Endothelial cell of umbilical vein (primary cell): ENCODE measurements at regions not wholly inside any gene's neighbourhood (a gene's known extent, or its start where the extent isn't known, plus 50 kb on each side); places are given as distances from the start of the nearest gene placed in this dataset.

Experiments used
- EZH2 ChIP-seq: IDR thresholded peaks from 2 replicates; pipeline ENCODE4 v1.6.1; 2012; ENCODE audit warnings: borderline replicate concordance, low read depth, mild to moderate bottlenecking, moderate library complexity, low read length, inconsistent platforms; ENCODE audit not compliant: severe bottlenecking
- FOS ChIP-seq: IDR thresholded peaks from 2 replicates; pipeline ENCODE4 v1.6.1; 2011; ENCODE audit warnings: mild to moderate bottlenecking, low read length, moderate library complexity, borderline replicate concordance; ENCODE audit not compliant: insufficient read depth
- JUN ChIP-seq: IDR thresholded peaks from 2 replicates; pipeline ENCODE4 v1.6.1; 2011; ENCODE audit warnings: borderline replicate concordance, low read depth; ENCODE audit not compliant: insufficient read length, insufficient read depth
- POLR2A ChIP-seq: IDR thresholded peaks from 2 replicates; pipeline ENCODE4 v1.6.1; 2012; ENCODE audit warnings: low read depth, mild to moderate bottlenecking, control low read depth, low read length
- POLR2AphosphoS5 ChIP-seq: IDR thresholded peaks from 2 replicates; pipeline ENCODE4 v1.6.1; 2012; ENCODE audit warnings: low read depth, mild to moderate bottlenecking, control low read depth, low read length, moderate library complexity; ENCODE audit not compliant: insufficient read depth
- TF ChIP-seq, protein P1 (sequence below): IDR thresholded peaks from 2 replicates; pipeline ENCODE4 v1.6.1; 2011; ENCODE audit not compliant: insufficient read depth, insufficient read length
- TF ChIP-seq, protein P2 (sequence below), 2 donors: IDR thresholded peaks; 1 replicate in 1 of 2; 2 replicates in 1 of 2; pipeline ENCODE4 v1.5.1; 2011; ENCODE audit warnings: low read length in 2 of 2, mild to moderate bottlenecking in 2 of 2, moderate library complexity in 2 of 2, control low read depth in 1 of 2, inconsistent platforms in 1 of 2, low read depth in 1 of 2; ENCODE audit not compliant: insufficient read depth in 1 of 2; ENCODE audit errors: extremely low read depth in 1 of 2

DNA sequence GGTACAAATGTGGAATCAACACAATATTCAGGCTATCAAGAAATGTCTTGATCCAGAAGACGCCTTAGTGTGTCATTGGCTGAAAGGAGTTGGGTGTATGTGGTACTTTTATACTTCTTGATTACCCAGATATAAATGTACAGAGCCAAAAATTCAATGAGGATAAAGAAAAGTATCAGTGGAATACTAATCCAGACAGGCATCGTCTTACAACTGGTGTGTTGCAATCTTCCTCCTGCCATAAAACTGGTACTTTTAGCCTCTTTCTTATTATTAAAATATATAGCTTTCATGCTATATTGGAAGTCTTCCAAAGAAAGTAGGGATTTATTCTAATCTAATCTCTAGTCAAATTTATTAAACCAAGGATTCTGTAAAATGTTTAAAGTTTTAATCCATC is 388.6 kb upstream of the MIR17HG start:
- TF ChIP-seq FOS (no peak), EZH2 (no peak), POLR2A (no peak), POLR2AphosphoS5 (no peak), JUN (no peak)
- TF ChIP-seq, protein P1, sequence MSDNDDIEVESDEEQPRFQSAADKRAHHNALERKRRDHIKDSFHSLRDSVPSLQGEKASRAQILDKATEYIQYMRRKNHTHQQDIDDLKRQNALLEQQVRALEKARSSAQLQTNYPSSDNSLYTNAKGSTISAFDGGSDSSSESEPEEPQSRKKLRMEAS = no peak
- TF ChIP-seq, protein P2, sequence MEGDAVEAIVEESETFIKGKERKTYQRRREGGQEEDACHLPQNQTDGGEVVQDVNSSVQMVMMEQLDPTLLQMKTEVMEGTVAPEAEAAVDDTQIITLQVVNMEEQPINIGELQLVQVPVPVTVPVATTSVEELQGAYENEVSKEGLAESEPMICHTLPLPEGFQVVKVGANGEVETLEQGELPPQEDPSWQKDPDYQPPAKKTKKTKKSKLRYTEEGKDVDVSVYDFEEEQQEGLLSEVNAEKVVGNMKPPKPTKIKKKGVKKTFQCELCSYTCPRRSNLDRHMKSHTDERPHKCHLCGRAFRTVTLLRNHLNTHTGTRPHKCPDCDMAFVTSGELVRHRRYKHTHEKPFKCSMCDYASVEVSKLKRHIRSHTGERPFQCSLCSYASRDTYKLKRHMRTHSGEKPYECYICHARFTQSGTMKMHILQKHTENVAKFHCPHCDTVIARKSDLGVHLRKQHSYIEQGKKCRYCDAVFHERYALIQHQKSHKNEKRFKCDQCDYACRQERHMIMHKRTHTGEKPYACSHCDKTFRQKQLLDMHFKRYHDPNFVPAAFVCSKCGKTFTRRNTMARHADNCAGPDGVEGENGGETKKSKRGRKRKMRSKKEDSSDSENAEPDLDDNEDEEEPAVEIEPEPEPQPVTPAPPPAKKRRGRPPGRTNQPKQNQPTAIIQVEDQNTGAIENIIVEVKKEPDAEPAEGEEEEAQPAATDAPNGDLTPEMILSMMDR (IDR thresholded peaks at IDR 0.05; ENCODE audit: extremely low read depth in 1 of 2, insufficient read depth in 1 of 2, low read depth in 1 of 2, low read length in 2 of 2) = no peak
